ENCODE measurements at regions not wholly inside any gene's neighbourhood (a gene's known extent, or its start where the extent isn't known, plus 50 kb on each side); places are given as distances from the start of the nearest gene placed in this dataset.

GRCh38 chr1:212554401-212554800 lies 54.2 kb upstream of the ATF3 start:
- Histone ChIP-seq H3K36me3 (no peaks in the 10 kb centered on the region), H3K27me3 (replicated peaks in 1 of 7) (no peaks in the 10 kb centered on the region), H3K4me3 (no peak overlapping the region), H3K4me1 (peaks cover 0 to 15% (median 8%) of the 10 kb centered on the region in 6 donors), H3K27ac (no peak overlapping the region), H3K9me3 (peaks cover 0 to 3% (median 0%) of the 10 kb centered on the region in 8 donors)
- no peak for DNase-seq
- TF ChIP-seq CTCF (IDR thresholded peaks at IDR 0.05 in 8 of 11, conservative IDR thresholded peaks at IDR 0.05 in 3 of 11): no peak
- no peak for TF ChIP-seq POLR2A (IDR thresholded peaks at IDR 0.05)
- intact Hi-C loops (cut with DNase I; ENCODE audit: low total_unique reads): loop anchor here (10.0 kb wide), 1 partner anchor 50 kb away; the partner anchor contains the start of gene ATF3
- 86 to 95% (median 89%) methylated on average over 2 of the region's 2 CpGs for WGBS, 5 donors

- intact Hi-C loops (cut with DNase I; ENCODE audit: low total_unique reads): loop anchor here (10.0 kb wide), 1 partner anchor 49 kb away; the partner anchor contains the start of gene ATF3
- H3K27ac ChIP-seq: no peak overlapping the region
- peaks cover 0 to 3% (median 0%) of the 10 kb centered on the region in 8 donors for H3K9me3 ChIP-seq
- TF ChIP-seq CTCF (IDR thresholded peaks at IDR 0.05 in 8 of 11, conservative IDR thresholded peaks at IDR 0.05 in 3 of 11): no peak
- TF ChIP-seq POLR2A (IDR thresholded peaks at IDR 0.05): no peak
- TF ChIP-seq POLR2AphosphoS5 (IDR thresholded peaks at IDR 0.05): no peak
- no peaks in the 10 kb centered on the region for H3K27me3 ChIP-seq (replicated peaks in 1 of 7)
- H3K4me1 ChIP-seq: peaks cover 0 to 17% (median 8%) of the 10 kb centered on the region in 6 donors
- H3K36me3 ChIP-seq: no peaks in the 10 kb centered on the region
- 85 to 96% (median 90%) methylated on average over 2 of the region's 2 CpGs for WGBS, 5 donors
- DNase-seq: no peak
- no peak overlapping the region for H3K4me3 ChIP-seq
Observed at GRCh38 chr1:212555426-212555825, 53.1 kb upstream of the ATF3 start.

GRCh38 chr1:212556822-212557549 lies 51.6 kb upstream of the ATF3 start:
- Histone ChIP-seq H3K27me3 (replicated peaks in 1 of 7) (no peaks in the 10 kb centered on the region), H3K4me1 (peaks cover 0 to 17% (median 8%) of the 10 kb centered on the region in 6 donors), H3K36me3 (no peaks in the 10 kb centered on the region), H3K27ac (peak overlapping the region in 2 of 8 donors; percentile 92 to 94), H3K4me3 (no peak overlapping the region), H3K9me3 (peaks cover 0 to 3% (median 0%) of the 10 kb centered on the region in 8 donors)
- DNase-seq: no peak
- WGBS, 5 donors: 93 to 97% (median 94%) methylated on average over 3 of the region's 3 CpGs
- TF ChIP-seq POLR2AphosphoS5 (IDR thresholded peaks at IDR 0.05) (no peak), POLR2A (IDR thresholded peaks at IDR 0.05) (no peak), CTCF (IDR thresholded peaks at IDR 0.05 in 8 of 11, conservative IDR thresholded peaks at IDR 0.05 in 3 of 11) (no peak)
- intact Hi-C loops (cut with DNase I; ENCODE audit: low total_unique reads): loop anchor here (10.0 kb wide), 1 partner anchor 48 kb away; the partner anchor contains the start of gene ATF3
